Esophagus squamous epithelium (tissue), 4 donors: ENCODE measurements at regions not wholly inside any gene's neighbourhood (a gene's known extent, or its start where the extent isn't known, plus 50 kb on each side); places are given as distances from the start of the nearest gene placed in this dataset.

Experiments used
- CTCF ChIP-seq, 6 experiments: fragments of 450-650 bp in 4 of 6; fragments of 200-600 bp in 2 of 6; sonication (generic) in 2 of 6; IDR thresholded peaks; one replicate each; pipeline ENCODE4 v1.5.1; 2016 to 2019; ENCODE audit warnings: antibody characterized with exemption in 6 of 6, mild to moderate bottlenecking in 4 of 6, moderate library complexity in 4 of 6
- POLR2A ChIP-seq, 4 donors: fragments of 450-650 bp; IDR thresholded peaks; one replicate each; pipeline ENCODE4 v1.6.1; 2017; ENCODE audit warnings: antibody characterized with exemption in 4 of 4, mild to moderate bottlenecking in 4 of 4, moderate library complexity in 3 of 4

DNA sequence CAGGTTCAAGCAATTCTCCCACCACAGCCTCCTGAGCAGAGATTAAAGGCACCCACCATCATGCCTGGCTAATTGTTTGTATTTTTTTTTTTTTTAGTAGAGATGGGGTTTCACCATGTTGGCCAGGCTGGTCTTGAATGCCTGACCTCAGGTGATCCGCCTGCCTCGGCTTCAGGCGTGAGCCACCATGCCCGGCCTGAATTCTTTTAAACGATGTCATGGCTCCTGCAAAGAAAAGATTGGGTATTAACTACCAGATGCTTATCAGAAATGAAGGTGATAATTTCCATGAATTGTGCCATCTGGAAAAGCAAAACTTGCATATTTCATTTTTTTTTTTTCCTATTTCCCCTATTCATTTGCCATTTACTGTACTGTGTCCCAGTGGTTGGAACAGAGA is 195.7 kb upstream of the IGFBP7 start:
- TF ChIP-seq CTCF (IDR thresholded peaks at IDR 0.05) (no peak), POLR2A (IDR thresholded peaks at IDR 0.05) (no peak)
